HEK293T (cell line): ENCODE measurements at regions not wholly inside any gene's neighbourhood (a gene's known extent, or its start where the extent isn't known, plus 50 kb on each side); places are given as distances from the start of the nearest gene placed in this dataset.

Experiments used
- BHLHE40 ChIP-seq: fragments of 450-650 bp; IDR thresholded peaks from 2 replicates; pipeline ENCODE4 v1.6.1; 2016; ENCODE audit warnings: mild to moderate bottlenecking, moderate library complexity, borderline replicate concordance
- HDGF ChIP-seq: fragments of 450-650 bp; IDR thresholded peaks from 2 replicates; pipeline ENCODE4 v1.6.1; 2017; ENCODE audit warnings: antibody characterized with exemption, borderline replicate concordance
- PKNOX1 ChIP-seq: fragments of 450-650 bp; IDR thresholded peaks from 2 replicates; pipeline ENCODE4 v1.6.1; 2016
- ZNF384 ChIP-seq: fragments of 450-650 bp; IDR thresholded peaks from 2 replicates; pipeline ENCODE4 v1.6.1; 2016

- TF ChIP-seq HDGF (no peak), PKNOX1 (no peak), ZNF384 (no peak), BHLHE40 (no peak)
Observed at GRCh38 chr10:3958472-3958996, 173.5 kb upstream of the KLF6 start.
